HG02938 (cell line): ENCODE measurements at regions not wholly inside any gene's neighbourhood (a gene's known extent, or its start where the extent isn't known, plus 50 kb on each side); places are given as distances from the start of the nearest gene placed in this dataset.
A peak's percentile ranks its signal among the peaks of the same experiment; 100 is the strongest.

Experiments
- ATAC-seq: cut with Tn5 transposase; IDR thresholded peaks from one replicate; pipeline ENCODE4 v1.9.1; 2021; ENCODE audit warnings: mild to moderate bottlenecking, moderate library complexity; ENCODE audit not compliant: unreplicated experiment

- no peak for ATAC-seq
These were observed 337.6 kb upstream of the TRIB2 start for GRCh38 chr2:12379143-12379542.

- ATAC-seq: no peak
These were observed 335.0 kb upstream of the TRIB2 start for GRCh38 chr2:12381543-12382325.

- no peak for ATAC-seq
These were observed 334.4 kb upstream of the TRIB2 start for GRCh38 chr2:12382366-12382765.

- no peak for ATAC-seq
These were observed 327.2 kb upstream of the TRIB2 start for GRCh38 chr2:12389344-12390045.

GRCh38 chr2:12391116-12391515 lies 325.6 kb upstream of the TRIB2 start:
- ATAC-seq: no peak

GRCh38 chr2:12396699-12397098 lies 320.0 kb upstream of the TRIB2 start:
- ATAC-seq: no peak

GRCh38 chr2:12397854-12398253 lies 318.9 kb upstream of the TRIB2 start:
- ATAC-seq: peak; percentile 93

GRCh38 chr2:12399240-12399639 lies 317.5 kb upstream of the TRIB2 start:
- ATAC-seq: no peak

GRCh38 chr2:12400543-12400942 lies 316.2 kb upstream of the TRIB2 start:
- ATAC-seq: no peak

GRCh38 chr2:12402440-12403139 lies 314.1 kb upstream of the TRIB2 start:
- ATAC-seq: no peak

- ATAC-seq: no peak
These were observed 312.2 kb upstream of the TRIB2 start for GRCh38 chr2:12404497-12404896.

GRCh38 chr2:12407160-12407559 lies 309.6 kb upstream of the TRIB2 start:
- ATAC-seq: no peak

GRCh38 chr2:12412898-12413305 lies 303.8 kb upstream of the TRIB2 start:
- ATAC-seq: peak; percentile 99

GRCh38 chr2:12415536-12415935 lies 301.2 kb upstream of the TRIB2 start:
- no peak for ATAC-seq

GRCh38 chr2:12416600-12416999 lies 300.1 kb upstream of the TRIB2 start:
- ATAC-seq: no peak

- no peak for ATAC-seq
These were observed 298.9 kb upstream of the TRIB2 start for GRCh38 chr2:12417786-12418185.

GRCh38 chr2:12419803-12420202 lies 296.9 kb upstream of the TRIB2 start:
- ATAC-seq: no peak

GRCh38 chr2:12421046-12421445 lies 295.7 kb upstream of the TRIB2 start:
- no peak for ATAC-seq

- no peak for ATAC-seq
These were observed 292.5 kb upstream of the TRIB2 start for GRCh38 chr2:12424219-12424618.

GRCh38 chr2:12424809-12425208 lies 291.9 kb upstream of the TRIB2 start:
- no peak for ATAC-seq

GRCh38 chr2:12428324-12428723 lies 288.4 kb upstream of the TRIB2 start:
- no peak for ATAC-seq

GRCh38 chr2:12428786-12429185 lies 287.9 kb upstream of the TRIB2 start:
- ATAC-seq: no peak
